ENCODE measurements at regions not wholly inside any gene's neighbourhood (a gene's known extent, or its start where the extent isn't known, plus 50 kb on each side); places are given as distances from the start of the nearest gene placed in this dataset.

GRCh38 chr4:123748806-123749205, 352.2 kb downstream of the SPRY1 start:
- no TSS peak for BruUV-seq (replicated peaks)
- Histone ChIP-seq H3K9me2 (ENCODE audit: insufficient read depth, low read length) (no peaks in the 10 kb centered on the region), H3K4me3 (ENCODE audit: low read depth, low read length, poor library complexity, severe bottlenecking) (no peak overlapping the region), H4K20me1 (ENCODE audit: insufficient read depth, low read length) (no peaks in the 10 kb centered on the region), H3K36me3 (ENCODE audit: insufficient read depth, low read length) (no peaks in the 10 kb centered on the region), H3K27ac (ENCODE audit: low read depth, low read length, poor library complexity, severe bottlenecking) (no peak overlapping the region), H3K9me3 (ENCODE audit: low read length) (no peaks in the 10 kb centered on the region), H3K4me2 (ENCODE audit: low read length) (no peak overlapping the region), H2AFZ (ENCODE audit: low read length) (no peak overlapping the region), H3K4me1 (ENCODE audit: insufficient read depth, low read length, poor library complexity, severe bottlenecking) (no peaks in the 10 kb centered on the region), H3K79me2 (ENCODE audit: insufficient read depth, low read depth, low read length) (no peaks in the 10 kb centered on the region)
- intact Hi-C loops (cut with micrococcal nuclease; ENCODE audit: unreplicated experiment) = no loop called here
- no peak for DNase-seq (ENCODE audit: low spot score)
- POLR2A ChIA-PET = no interaction called here
- TF ChIP-seq CTCF (conservative IDR thresholded peaks at IDR 0.05; ENCODE audit: low read length) (no peak), EZH2phosphoT487 (IDR thresholded peaks at IDR 0.05; ENCODE audit: borderline replicate concordance, low read depth, low read length) (no peak)
- CTCF ChIA-PET (ENCODE audit: unreplicated experiment) = no interaction called here

GRCh38 chr4:123749383-123749782, 352.8 kb downstream of the SPRY1 start:
- no peak for DNase-seq (ENCODE audit: low spot score)
- Histone ChIP-seq H3K36me3 (ENCODE audit: insufficient read depth, low read length) (no peaks in the 10 kb centered on the region), H2AFZ (ENCODE audit: low read length) (no peak overlapping the region), H3K79me2 (ENCODE audit: insufficient read depth, low read depth, low read length) (no peaks in the 10 kb centered on the region), H4K20me1 (ENCODE audit: insufficient read depth, low read length) (no peaks in the 10 kb centered on the region), H3K4me2 (ENCODE audit: low read length) (no peak overlapping the region), H3K4me1 (ENCODE audit: insufficient read depth, low read length, poor library complexity, severe bottlenecking) (no peaks in the 10 kb centered on the region), H3K9me2 (ENCODE audit: insufficient read depth, low read length) (no peaks in the 10 kb centered on the region), H3K9me3 (ENCODE audit: low read length) (no peaks in the 10 kb centered on the region), H3K27ac (ENCODE audit: low read depth, low read length, poor library complexity, severe bottlenecking) (no peak overlapping the region), H3K4me3 (ENCODE audit: low read depth, low read length, poor library complexity, severe bottlenecking) (no peak overlapping the region)
- BruUV-seq (replicated peaks) = no TSS peak
- TF ChIP-seq CTCF (conservative IDR thresholded peaks at IDR 0.05; ENCODE audit: low read length) (no peak), EZH2phosphoT487 (IDR thresholded peaks at IDR 0.05; ENCODE audit: borderline replicate concordance, low read depth, low read length) (no peak)
- ChIA-PET CTCF (ENCODE audit: unreplicated experiment) (no interaction called here), POLR2A (no interaction called here)
- intact Hi-C loops (cut with micrococcal nuclease; ENCODE audit: unreplicated experiment) = no loop called here

GRCh38 chr4:123750044-123750443, 353.4 kb downstream of the SPRY1 start:
- intact Hi-C loops (cut with micrococcal nuclease; ENCODE audit: unreplicated experiment) = no loop called here
- ChIA-PET POLR2A (no interaction called here), CTCF (ENCODE audit: unreplicated experiment) (no interaction called here)
- no peak overlapping the region for H2AFZ ChIP-seq (ENCODE audit: low read length)
- no peak overlapping the region for H3K4me2 ChIP-seq (ENCODE audit: low read length)
- no peaks in the 10 kb centered on the region for H3K4me1 ChIP-seq (ENCODE audit: insufficient read depth, low read length, poor library complexity, severe bottlenecking)
- no peaks in the 10 kb centered on the region for H3K9me3 ChIP-seq (ENCODE audit: low read length)
- H3K4me3 ChIP-seq (ENCODE audit: low read depth, low read length, poor library complexity, severe bottlenecking) = no peak overlapping the region
- no peaks in the 10 kb centered on the region for H3K36me3 ChIP-seq (ENCODE audit: insufficient read depth, low read length)
- DNase-seq (ENCODE audit: low spot score) = no peak
- H3K27ac ChIP-seq (ENCODE audit: low read depth, low read length, poor library complexity, severe bottlenecking) = no peak overlapping the region
- no peak for TF ChIP-seq CTCF (conservative IDR thresholded peaks at IDR 0.05; ENCODE audit: low read length)
- no peak for TF ChIP-seq EZH2phosphoT487 (IDR thresholded peaks at IDR 0.05; ENCODE audit: borderline replicate concordance, low read depth, low read length)
- no peaks in the 10 kb centered on the region for H4K20me1 ChIP-seq (ENCODE audit: insufficient read depth, low read length)
- BruUV-seq (replicated peaks) = no TSS peak
- H3K9me2 ChIP-seq (ENCODE audit: insufficient read depth, low read length) = no peaks in the 10 kb centered on the region
- H3K79me2 ChIP-seq (ENCODE audit: insufficient read depth, low read depth, low read length) = no peaks in the 10 kb centered on the region

All from OCI-LY7 (cell line).